ENCODE measurements at regions not wholly inside any gene's neighbourhood (a gene's known extent, or its start where the extent isn't known, plus 50 kb on each side); places are given as distances from the start of the nearest gene placed in this dataset.

- Mint-ChIP-seq H3K27ac (no peak overlapping the region), H3K4me1 (no peaks in the 10 kb centered on the region), H3K36me3 (no peaks in the 10 kb centered on the region), H3K9me3 (peaks cover 0 to 3% (median 0%) of the 10 kb centered on the region in 7 donors), H3K27me3 (ENCODE audit: low read depth in 3 of 3) (peaks cover 0 to 10% (median 7%) of the 10 kb centered on the region in 3 donors), H3K4me3 (no peak overlapping the region)
- Histone ChIP-seq H3K79me2 (ENCODE audit: insufficient read depth, low read length) (no peaks in the 10 kb centered on the region), H4K20me1 (ENCODE audit: insufficient read depth, low read length) (no peaks in the 10 kb centered on the region), H3K9me3 (replicated peaks in 1 of 2; ENCODE audit: control insufficient read depth in 1 of 2, insufficient read depth in 1 of 2, low read length in 2 of 2) (no peaks in the 10 kb centered on the region), H3K9ac (ENCODE audit: insufficient read depth, low read length, poor library complexity, severe bottlenecking) (no peak overlapping the region), H3K4me2 (replicated peaks; ENCODE audit: extremely low read depth, low read length, poor library complexity, severe bottlenecking) (no peak overlapping the region), H3K4me3 (replicated peaks in 1 of 3; ENCODE audit: low read depth in 2 of 3, low read length in 3 of 3) (no peak overlapping the region), H3K36me3 (replicated peaks in 1 of 2; ENCODE audit: control insufficient read depth in 1 of 2, insufficient read depth in 2 of 2, low read length in 2 of 2) (no peaks in the 10 kb centered on the region), H2AFZ (ENCODE audit: insufficient read depth, low read depth, low read length, poor library complexity, severe bottlenecking) (no peak overlapping the region), H3K27me3 (ENCODE audit: control insufficient read depth in 2 of 2, insufficient read depth in 2 of 2, low read length in 2 of 2) (no peaks in the 10 kb centered on the region), H3K4me1 (ENCODE audit: control insufficient read depth in 1 of 2, insufficient read depth in 2 of 2, low read length in 2 of 2) (no peaks in the 10 kb centered on the region), H3K27ac (ENCODE audit: low read depth in 1 of 2, low read length in 2 of 2) (no peak overlapping the region)
- intact Hi-C loops (cut with micrococcal nuclease) = no loop called here
- WGBS (ENCODE audit: insufficient coverage) = 100% methylated on average over 2 of the region's 4 CpGs
- DNase-seq = no peak
- no peak for TF ChIP-seq CTCF (IDR thresholded peaks at IDR 0.05)
These were observed 231.3 kb upstream of the PLXNA2 start for GRCh38 chr1:208475449-208475848.

GRCh38 chr1:208475951-208476845, 232.0 kb upstream of the PLXNA2 start:
- H3K9me3 ChIP-seq (replicated peaks in 1 of 2; ENCODE audit: control insufficient read depth in 1 of 2, insufficient read depth in 1 of 2, low read length in 2 of 2) = no peaks in the 10 kb centered on the region
- H3K9ac ChIP-seq (ENCODE audit: insufficient read depth, low read length, poor library complexity, severe bottlenecking) = no peak overlapping the region
- no peak overlapping the region for H3K4me2 ChIP-seq (replicated peaks; ENCODE audit: extremely low read depth, low read length, poor library complexity, severe bottlenecking)
- Mint-ChIP-seq H3K4me1 (no peaks in the 10 kb centered on the region), H3K27ac (no peak overlapping the region), H3K4me3 (no peak overlapping the region), H3K27me3 (ENCODE audit: low read depth in 3 of 3) (peaks cover 0 to 8% (median 5%) of the 10 kb centered on the region in 3 donors), H3K9me3 (peaks cover 0 to 3% (median 0%) of the 10 kb centered on the region in 7 donors), H3K36me3 (no peaks in the 10 kb centered on the region)
- H2AFZ ChIP-seq (ENCODE audit: insufficient read depth, low read depth, low read length, poor library complexity, severe bottlenecking) = no peak overlapping the region
- WGBS (ENCODE audit: insufficient coverage) = 100% methylated on average over 4 of the region's 5 CpGs
- H3K4me3 ChIP-seq (replicated peaks in 1 of 3; ENCODE audit: low read depth in 2 of 3, low read length in 3 of 3) = no peak overlapping the region
- no peaks in the 10 kb centered on the region for H3K4me1 ChIP-seq (ENCODE audit: control insufficient read depth in 1 of 2, insufficient read depth in 2 of 2, low read length in 2 of 2)
- intact Hi-C loops (cut with micrococcal nuclease) = no loop called here
- no peaks in the 10 kb centered on the region for H3K79me2 ChIP-seq (ENCODE audit: insufficient read depth, low read length)
- no peaks in the 10 kb centered on the region for H3K36me3 ChIP-seq (replicated peaks in 1 of 2; ENCODE audit: control insufficient read depth in 1 of 2, insufficient read depth in 2 of 2, low read length in 2 of 2)
- no peaks in the 10 kb centered on the region for H4K20me1 ChIP-seq (ENCODE audit: insufficient read depth, low read length)
- DNase-seq = no peak
- H3K27ac ChIP-seq (ENCODE audit: low read depth in 1 of 2, low read length in 2 of 2) = no peak overlapping the region
- no peaks in the 10 kb centered on the region for H3K27me3 ChIP-seq (ENCODE audit: control insufficient read depth in 2 of 2, insufficient read depth in 2 of 2, low read length in 2 of 2)
- no peak for TF ChIP-seq CTCF (IDR thresholded peaks at IDR 0.05)
